HG02571 (cell line): ENCODE measurements at regions not wholly inside any gene's neighbourhood (a gene's known extent, or its start where the extent isn't known, plus 50 kb on each side); places are given as distances from the start of the nearest gene placed in this dataset.

Experiments used
- ATAC-seq: cut with Tn5 transposase; IDR thresholded peaks from one replicate; pipeline ENCODE4 v1.9.1; 2021; ENCODE audit warnings: mild to moderate bottlenecking, moderate library complexity; ENCODE audit not compliant: unreplicated experiment

DNA sequence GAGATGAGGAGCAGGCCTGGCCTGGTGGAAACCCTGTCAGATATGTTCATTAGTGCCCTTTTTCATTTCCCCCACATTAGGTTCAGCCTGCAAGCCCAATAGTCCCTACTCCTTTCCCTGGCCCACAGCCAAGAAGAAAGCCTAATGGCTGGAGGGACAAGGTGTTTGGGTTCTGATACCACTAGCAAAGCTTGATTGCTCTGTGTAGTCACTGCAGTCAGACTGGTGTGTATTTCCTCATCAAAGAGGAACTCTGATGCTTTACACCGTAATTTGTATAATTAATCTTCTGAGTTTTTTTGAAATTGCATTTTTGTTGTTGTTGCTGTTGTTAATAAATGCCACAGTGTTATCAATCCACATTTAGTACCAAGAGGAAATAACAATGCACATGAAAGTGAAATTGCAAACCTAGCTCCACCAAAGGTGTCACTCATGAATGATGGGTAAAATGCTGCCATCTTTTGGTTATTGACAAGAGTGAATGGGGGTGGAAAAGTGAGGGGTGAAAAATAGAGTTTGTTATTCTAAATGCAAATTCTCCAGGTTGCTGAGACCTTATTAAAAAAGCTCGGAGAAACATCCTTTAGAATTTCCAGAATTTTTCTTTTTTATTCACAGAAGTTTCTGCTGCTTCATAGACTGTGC lies 320.2 kb upstream of the POU3F2 start:
- ATAC-seq, result no peak

DNA sequence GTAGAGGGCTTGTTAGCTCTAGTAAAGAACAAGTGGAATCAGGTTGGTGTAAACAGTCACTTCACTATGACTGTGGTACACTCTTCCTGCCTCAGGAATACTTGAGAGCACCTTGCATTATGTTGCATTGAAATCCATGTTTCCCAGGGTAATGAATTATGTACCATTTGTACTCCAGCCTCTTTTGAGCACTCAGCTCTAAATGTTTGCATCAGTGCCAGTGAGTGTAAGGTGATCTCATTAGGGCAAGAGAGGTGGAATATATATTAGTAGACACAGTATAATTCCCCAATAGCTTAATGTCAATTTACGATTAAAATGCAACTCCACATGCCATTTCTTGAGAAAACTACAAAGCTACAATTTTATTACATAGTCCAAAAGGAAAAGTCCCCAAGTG lies 319.6 kb upstream of the POU3F2 start:
- no peak for ATAC-seq

DNA sequence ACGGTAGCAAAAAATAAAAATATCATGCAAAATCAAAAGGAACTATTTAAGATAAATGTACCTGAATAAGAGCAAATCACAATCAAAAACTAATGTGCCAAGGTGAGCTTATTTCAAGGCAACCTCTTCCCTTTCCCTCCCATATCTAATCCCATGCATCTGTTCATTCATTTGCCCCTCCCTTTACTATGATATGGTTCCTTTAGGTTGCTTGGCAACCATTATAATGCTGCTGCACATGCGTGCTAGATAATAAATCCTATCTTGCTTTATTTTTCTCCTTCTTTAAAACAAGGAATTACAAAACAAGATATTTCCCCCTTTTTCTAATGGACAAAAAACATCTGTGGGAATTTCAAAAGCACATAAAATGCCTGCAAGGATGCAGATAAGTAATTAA lies 318.2 kb upstream of the POU3F2 start:
- no peak for ATAC-seq

DNA sequence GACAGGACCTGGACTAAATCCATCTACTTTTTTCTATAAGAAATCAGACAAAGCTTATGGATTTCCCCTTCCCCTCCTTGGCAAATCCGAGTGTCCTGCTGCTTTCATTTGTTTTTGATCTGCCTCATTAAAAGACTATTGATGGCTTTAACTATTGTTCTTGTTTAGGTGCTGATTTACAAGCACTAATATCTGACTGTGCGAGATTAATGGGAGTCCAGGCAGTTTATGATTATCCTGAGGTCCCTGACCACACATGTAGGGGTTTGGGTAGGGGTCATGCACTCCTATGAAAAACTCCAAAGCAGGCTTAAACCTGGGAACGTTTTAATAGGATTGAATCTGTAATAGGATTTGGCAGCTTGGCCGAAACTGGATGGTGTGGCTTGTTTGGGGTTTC lies 317.5 kb upstream of the POU3F2 start:
- no peak for ATAC-seq

DNA sequence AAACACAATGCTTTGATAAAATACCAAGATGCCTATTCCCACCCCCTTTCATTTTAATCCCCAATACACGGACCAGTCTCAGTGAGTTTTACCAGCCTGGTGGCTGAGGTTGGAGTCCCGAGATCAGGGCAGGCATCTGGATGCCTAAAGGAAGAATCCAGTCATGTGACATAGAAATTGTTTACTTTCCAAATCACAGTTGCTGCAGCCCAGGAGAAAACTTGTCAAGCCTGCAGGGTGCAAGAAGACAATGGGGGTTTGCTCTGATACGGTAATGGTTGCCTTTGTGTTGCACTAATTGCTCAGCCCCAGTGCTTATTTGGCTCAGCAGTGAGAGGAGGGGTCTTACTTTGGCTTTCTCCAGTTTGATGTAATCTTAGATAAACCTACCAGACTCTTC lies 308.5 kb upstream of the POU3F2 start:
- no peak for ATAC-seq

DNA sequence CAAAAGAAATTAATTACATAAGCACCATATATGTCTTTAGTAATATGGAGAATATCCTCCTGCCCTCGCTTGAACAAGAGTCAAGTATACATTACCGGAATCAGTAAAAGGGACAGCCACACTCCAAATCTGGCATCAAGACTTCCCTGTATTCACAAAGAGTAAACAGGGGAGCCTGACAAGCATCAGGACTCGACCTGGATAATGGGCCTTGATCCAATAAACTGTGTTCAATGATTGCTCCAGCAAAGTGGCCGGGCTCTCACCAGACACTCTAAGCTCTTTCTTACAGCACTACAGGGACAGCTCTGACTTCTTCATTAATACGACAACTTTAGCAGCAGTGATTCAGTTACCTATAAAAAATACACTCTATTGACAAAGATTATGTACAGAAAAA lies 307.9 kb upstream of the POU3F2 start:
- no peak for ATAC-seq

DNA sequence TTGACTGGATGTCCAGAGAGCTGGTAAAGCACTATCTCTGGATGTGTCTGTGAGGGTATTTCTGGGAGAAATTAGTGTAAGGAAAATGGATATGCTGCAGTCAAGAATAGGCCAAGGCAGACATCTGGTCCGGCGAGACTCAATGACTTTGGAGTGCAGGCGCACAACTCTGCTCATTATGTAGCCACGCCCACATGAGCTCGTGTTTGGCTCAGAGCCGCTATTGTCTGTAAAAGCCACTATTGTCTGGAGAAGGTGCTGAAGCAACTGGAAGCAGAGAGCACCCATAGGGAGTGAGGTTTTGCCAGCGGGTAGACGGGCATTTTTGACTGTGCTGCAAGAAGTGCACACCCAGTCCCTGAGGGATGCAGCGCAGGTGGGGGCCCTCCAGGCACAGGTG lies 305.0 kb upstream of the POU3F2 start:
- no peak for ATAC-seq

DNA sequence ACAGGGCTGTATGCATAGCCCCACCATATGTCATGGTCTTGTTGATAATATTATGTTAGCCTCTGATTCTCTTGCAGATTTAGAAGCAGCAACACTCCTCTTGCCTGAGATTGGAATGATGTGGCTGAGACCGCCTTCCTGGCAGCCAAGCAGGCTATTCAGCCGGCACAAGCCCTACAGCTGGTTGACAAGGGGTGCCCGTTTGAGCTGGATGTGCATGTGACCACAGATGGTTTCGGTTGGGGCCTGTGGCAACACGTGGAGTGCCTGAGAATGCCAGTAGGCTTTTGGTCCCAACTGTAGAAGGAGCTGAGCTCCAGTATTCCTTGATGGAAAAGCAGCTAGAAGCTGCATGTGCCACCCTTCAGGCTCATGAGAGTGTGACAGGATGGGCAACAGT lies 303.6 kb upstream of the POU3F2 start:
- ATAC-seq, result no peak

DNA sequence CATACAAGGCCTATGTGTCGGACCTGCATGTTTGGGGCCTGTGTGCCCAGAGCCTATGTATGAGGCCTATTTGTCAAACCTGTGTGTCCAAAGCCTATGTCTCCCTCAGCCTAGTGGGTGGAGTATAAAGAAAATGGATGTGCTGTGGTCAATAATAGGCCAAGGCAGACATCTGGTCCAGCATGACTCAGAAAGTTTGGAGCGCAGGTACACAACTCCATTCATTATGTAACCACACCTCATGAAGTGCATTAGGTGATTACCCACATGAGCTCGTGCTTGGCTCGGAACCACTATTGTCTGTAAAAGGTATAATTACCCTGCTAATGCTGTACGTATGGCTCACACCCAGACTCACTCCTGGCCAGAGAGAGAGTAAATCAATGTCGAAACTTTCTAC lies 302.4 kb upstream of the POU3F2 start:
- ATAC-seq, result no peak

DNA sequence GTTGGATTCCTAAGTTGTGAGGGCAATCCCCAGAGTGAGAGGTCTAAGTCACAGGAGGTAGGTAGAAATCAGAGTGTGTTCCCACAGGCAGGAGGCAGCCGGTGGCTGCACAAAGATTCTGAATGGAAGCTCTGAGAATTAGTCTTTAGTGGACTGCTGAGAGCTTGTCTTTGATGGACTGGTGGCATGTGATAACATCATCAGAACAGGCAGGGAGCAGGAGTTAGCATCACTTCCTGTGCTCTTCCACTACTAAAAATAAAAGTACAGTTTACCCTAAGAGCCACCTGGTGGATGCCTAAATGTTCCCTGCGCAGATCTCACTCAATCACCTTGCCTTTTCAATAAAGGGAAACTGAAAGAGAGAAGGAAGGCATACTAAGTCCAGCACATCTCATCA lies 294.6 kb upstream of the POU3F2 start:
- ATAC-seq, result no peak

DNA sequence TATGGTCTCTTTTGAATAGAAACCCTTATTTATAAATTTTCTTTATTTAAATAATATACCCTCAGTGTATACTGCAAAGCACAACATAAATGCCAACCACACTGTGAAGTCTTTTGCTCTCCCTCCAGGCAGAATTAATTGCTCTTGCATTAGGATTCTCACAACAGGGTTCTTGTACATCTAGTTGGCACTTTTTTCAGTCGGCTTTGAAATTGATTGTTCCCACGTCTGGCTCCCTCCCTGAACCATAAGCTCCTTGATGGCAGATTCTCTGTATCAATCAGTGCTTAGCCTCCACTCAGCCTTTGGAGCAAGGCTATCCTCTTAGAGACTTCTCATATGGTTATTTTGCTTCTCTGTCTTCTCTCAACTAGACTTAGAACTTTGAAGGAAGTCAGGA lies 288.0 kb upstream of the POU3F2 start:
- no peak for ATAC-seq

DNA sequence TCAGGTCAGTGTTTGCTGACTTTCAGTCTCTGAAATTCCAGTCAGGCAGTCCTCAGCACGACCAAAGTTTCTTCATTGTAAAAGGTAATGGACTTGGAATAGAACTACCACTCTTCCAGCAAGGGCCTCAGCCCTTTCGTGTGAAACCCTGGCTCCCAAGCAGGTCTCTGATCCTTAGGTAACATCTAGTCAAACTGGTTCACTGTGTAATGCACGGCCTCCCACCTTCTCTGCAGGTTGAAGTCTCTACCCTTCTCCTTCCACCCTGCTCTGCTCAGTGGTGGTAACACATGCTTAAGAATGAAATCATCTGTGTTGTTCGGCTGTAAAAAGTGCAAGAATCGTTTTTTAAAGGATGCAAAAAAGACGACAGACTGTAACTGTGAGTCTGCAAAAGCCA lies 287.2 kb upstream of the POU3F2 start:
- ATAC-seq, result no peak

DNA sequence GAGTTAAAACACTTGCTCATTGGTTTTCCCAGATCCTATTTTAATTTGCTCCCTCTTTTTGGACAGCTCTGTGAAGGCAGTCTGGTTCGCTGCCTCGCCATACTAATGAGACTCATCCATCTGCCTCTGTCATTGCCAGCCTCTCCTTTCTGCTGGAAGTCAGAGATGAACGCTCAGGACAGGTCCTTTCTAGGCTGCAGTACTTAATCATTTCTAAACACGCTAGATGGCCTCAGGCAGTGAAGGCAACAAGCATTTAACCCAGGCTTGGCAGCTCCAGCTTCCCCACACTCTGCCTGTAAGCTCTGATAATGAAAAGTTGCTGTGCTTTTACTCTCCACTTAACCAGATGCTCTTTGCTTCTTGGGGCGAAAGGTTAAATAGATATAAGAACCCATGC lies 286.7 kb upstream of the POU3F2 start:
- no peak for ATAC-seq

DNA sequence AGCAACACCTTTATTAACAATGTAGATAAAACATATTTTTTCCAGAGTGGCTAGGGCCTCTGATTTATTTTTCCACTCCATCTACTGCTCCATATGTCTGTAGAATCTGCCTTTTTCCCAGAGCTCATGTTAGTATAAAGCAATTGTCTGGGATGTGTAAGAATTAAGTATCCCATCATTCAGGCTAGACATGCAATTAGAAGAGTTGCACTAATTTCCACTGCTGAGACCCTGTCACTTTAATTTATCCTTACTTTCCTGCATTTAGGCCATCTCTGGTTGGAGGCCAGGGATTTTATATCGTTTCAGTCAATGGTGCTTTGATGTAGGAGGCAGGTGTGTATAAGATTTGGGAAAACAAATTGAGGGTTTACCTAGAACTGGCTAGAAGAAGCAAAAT lies 286.1 kb upstream of the POU3F2 start:
- no peak for ATAC-seq

DNA sequence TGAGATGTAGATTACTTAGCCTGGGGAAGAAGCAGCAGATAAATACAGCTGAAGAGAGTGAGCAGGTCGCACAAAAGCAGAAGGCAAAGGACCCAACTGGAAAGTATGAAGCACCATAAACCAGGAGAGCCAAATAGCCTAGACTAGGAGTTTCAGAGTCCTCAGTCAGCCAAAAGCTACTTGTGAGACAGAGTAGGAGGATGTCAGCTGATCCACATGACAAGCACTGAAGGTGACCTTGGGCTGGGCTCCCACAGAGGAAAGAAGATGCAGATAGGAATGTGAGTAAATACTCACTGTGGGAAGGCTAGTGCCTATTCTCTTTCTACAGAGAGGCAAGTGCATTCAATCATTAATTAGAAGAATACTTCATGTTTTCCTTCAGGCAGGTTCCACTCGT lies 274.0 kb upstream of the POU3F2 start:
- no peak for ATAC-seq

DNA sequence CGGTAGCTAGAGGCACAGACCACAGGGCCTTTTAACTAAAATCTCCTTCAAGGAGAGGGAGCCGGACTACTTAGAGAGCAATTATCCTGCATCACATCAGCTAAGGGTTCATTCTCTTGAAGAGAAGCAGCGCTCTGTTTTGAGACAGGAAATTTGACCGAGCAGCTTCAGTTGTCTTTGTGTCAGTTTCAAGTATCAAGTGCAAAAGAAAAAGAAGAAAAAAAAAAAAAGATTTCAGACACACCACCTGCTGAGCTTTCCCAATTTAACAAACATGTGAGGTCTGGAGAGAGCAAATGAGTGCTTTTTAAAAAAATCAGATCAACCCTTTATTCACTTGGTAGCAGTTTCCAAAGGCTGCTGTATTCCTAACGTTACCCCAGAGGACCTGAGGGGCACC lies 273.5 kb upstream of the POU3F2 start:
- no peak for ATAC-seq

DNA sequence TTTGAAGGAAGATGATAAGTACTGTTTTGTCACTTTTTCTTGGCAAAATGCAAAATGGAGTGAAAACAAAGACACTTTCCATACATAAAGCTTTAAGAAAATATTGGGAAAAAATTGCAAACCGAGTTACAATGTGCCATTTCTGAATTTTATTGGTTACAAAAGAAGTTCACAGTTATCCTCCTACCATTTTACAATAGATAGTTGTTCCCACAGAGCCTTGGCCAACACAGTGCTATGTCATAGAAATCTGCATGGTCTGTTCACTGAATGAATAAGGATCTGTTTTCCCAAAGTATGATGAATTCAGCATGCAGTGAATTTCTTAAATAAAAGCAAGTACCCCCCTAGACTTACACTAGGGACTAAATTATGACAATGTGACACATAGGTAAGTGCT lies 268.2 kb upstream of the POU3F2 start:
- no peak for ATAC-seq

DNA sequence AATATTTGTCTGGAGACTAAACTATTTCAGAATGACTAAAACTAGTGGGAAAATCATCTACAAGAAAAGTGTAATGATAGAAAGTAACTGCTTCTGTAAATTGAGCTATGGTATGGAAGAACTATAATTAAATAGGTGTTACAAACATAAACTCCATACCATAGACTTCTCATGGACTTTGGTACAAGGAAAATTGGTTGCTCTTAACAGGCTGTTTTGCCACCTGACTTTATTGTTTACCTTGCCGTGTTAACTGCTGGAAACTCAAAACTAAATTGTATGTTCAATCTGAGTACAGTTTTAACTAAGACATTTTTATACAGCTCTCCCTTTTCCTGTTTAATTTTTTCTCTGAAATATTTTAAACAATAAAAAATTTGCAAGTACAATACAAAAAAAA lies 261.8 kb upstream of the POU3F2 start:
- ATAC-seq, result no peak

DNA sequence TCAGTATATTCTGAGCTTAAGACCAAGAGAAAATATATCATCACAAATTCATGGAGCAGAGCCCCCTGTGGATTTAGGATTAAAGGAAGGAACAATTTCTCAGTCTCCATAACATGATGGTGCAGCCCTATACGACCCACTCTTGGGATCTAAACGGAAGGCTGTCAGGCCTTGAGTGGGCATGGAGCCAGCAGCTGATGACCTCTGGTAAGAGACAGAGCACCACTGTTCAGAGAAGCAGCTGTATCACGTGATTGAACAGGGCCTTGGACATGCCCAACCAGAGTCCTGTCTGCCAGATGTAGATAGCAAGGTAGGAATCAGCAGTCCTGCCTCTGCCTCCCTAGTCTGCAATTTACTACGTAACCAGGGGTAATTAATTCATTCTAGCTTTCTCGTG lies 259.4 kb upstream of the POU3F2 start:
- no peak for ATAC-seq

DNA sequence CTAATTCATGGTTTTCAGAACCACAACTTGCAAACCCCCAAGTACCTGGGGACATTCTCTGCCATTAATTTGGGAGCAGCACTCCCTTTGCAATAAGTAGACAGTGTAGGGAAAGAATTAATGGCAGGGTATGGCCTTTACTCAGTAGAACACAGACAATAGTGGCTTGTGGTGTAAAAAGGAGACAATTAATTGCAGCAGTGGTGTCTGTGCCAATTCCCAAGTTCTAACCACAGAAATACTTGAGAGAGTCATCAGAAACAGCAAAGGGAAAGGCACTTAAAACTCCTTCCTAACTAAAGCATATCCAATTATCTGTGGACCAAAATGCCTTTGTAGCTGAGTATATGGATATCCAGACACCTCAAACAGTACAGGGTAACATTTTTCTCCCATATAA lies 257.6 kb upstream of the POU3F2 start:
- ATAC-seq, result no peak

DNA sequence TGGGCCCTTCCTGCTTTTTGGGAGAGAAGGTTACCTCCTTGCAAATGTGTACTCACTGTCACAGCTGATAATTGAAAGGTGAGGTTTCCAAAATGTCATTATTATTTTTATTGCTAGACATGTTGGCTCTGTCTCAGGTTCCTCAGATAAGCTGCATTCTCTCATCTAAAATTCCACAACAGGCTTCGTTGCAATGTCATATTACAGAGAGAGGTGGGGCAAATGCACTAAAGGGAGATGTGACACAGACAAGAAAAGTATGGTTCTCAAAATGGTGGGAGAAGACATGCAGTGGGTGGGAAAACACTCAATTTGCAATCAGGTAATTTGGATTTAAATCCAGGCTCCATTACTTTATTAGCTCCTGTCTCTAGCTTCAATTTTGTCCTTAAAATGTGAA lies 256.4 kb upstream of the POU3F2 start:
- no peak for ATAC-seq

DNA sequence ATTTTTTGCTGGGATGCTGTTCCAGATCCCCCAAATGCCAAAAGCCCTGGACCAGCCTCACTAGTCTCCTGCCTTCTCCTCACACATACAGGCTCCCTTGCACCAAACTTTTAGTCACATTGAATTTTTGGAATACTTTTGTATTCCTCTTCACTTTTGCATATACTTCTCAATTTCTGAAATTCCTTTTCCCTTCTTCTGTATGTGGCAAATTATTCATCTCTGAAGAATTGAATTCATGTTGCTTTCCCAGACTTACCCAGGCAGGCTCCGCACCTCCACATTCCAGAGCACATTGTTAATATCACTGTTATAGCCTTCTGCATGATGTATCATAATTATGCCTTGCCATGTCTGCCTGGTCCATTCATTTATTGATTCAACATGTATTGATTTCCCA lies 255.3 kb upstream of the POU3F2 start:
- no peak for ATAC-seq

DNA sequence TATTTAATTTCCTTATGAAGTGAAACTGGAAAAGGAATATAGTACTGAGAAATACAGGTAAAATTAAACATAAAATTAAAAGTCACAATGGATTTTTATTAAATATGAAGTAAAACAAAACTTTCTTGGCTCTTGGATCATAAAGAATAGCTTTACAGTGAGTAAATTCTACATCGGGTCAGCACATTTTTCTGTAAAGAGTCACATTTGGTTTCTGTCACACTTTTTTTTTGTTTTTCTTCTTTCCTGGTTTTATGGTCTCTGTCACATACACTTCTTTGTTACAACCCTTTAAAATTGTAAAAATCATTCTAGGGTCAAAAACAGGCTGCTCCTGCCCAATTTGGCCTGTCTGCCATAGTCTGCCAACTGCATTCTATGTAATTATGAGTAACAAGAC lies 254.4 kb upstream of the POU3F2 start:
- no peak for ATAC-seq

DNA sequence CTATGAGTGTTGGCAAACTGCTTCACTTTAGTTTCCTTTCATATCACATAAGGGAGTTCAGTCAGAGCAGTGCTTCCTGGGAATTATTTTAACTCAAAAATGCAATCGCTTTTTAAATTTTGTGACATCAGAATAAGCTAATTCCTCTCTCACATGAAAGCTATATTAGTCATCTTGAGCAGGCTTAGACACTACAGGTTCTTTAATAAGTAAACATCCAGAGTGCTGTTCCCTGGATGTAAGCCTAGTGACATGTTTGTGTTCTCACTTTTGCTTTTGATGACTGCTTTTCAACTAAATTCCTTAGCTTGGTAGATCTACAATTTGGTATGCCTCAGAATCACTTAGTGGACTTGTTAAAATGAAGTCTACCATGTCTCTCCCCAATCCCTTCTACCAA lies 252.7 kb upstream of the POU3F2 start:
- ATAC-seq, result no peak
